Keratinocyte (primary cell): ENCODE measurements at regions not wholly inside any gene's neighbourhood (a gene's known extent, or its start where the extent isn't known, plus 50 kb on each side); places are given as distances from the start of the nearest gene placed in this dataset.
"Not testable (repeated sequence)": the region's sequence is repeated elsewhere in the genome, so short reads cannot be mapped to it uniquely, and the experiment has no call there.

ENCODE experiments used
- DNase-seq: peaks from one replicate; pipeline ENCODE4 v3.0.0-alpha.2; 2011; ENCODE audit warnings: low read depth, missing footprints, low spot score
- FAIRE-seq: peaks from 2 replicates; lab custom pipeline; 2011; peaks lifted over from hg19 to GRCh38; lab: Jason Lieb, UNC
- H2AFZ ChIP-seq: 2 replicates; pipeline ENCODE4 v1.6.0; 2012; ENCODE audit warnings: low read length, control low read depth, inconsistent platforms; ENCODE audit not compliant: control insufficient read depth
- H3K27ac ChIP-seq: 2 replicates; pipeline ENCODE4 v1.5.1; 2011; ENCODE audit warnings: low read length; ENCODE audit not compliant: control insufficient read depth, insufficient read depth
- H3K27me3 ChIP-seq: 3 replicates; pipeline ENCODE4 v1.6.0; 2011; ENCODE audit warnings: low read length; ENCODE audit not compliant: control insufficient read depth, insufficient read depth; ENCODE audit errors: extremely low read depth
- H3K36me3 ChIP-seq, 2 experiments: 2 replicates in 1 of 2; 3 replicates in 1 of 2; pipeline ENCODE4 v1.5.1; 2011; ENCODE audit warnings: low read length in 2 of 2, mild to moderate bottlenecking in 1 of 2; ENCODE audit not compliant: control insufficient read depth in 2 of 2, insufficient read depth in 2 of 2; ENCODE audit errors: extremely low read depth in 1 of 2
- H3K4me1 ChIP-seq: 3 replicates; pipeline ENCODE4 v1.5.1; 2011; ENCODE audit warnings: low read length; ENCODE audit not compliant: control insufficient read depth, insufficient read depth; ENCODE audit errors: extremely low read depth
- H3K4me2 ChIP-seq: 3 replicates; pipeline ENCODE4 v1.6.0; 2011; ENCODE audit warnings: low read depth, low read length; ENCODE audit not compliant: control insufficient read depth, insufficient read depth; ENCODE audit errors: extremely low read depth
- H3K4me3 ChIP-seq, 3 experiments: fragments of 200-600 bp in 1 of 3; sonication (generic) in 1 of 3; 2 replicates in 2 of 3; 3 replicates in 1 of 3; pipeline ENCODE4 v1.5.1; 2011 to 2016; ENCODE audit warnings: low read length in 3 of 3, mild to moderate bottlenecking in 3 of 3, control low read depth in 2 of 3, inconsistent platforms in 1 of 3, low read depth in 1 of 3, mixed read lengths in 1 of 3, mixed run types in 1 of 3, moderate library complexity in 1 of 3; ENCODE audit not compliant: control insufficient read depth in 2 of 3, insufficient read depth in 2 of 3; ENCODE audit errors: extremely low read depth in 1 of 3
- H3K79me2 ChIP-seq: 2 replicates; pipeline ENCODE4 v1.6.0; 2012; ENCODE audit warnings: low read length; ENCODE audit not compliant: control insufficient read depth, insufficient read depth
- H3K9ac ChIP-seq: 3 replicates; pipeline ENCODE4 v1.6.0; 2011; ENCODE audit warnings: low read length; ENCODE audit not compliant: control insufficient read depth, insufficient read depth; ENCODE audit errors: extremely low read depth
- H3K9me1 ChIP-seq: 3 replicates; pipeline ENCODE4 v1.6.0; 2011; ENCODE audit warnings: low read length; ENCODE audit not compliant: control insufficient read depth, insufficient read depth; ENCODE audit errors: extremely low read depth
- H3K9me3 ChIP-seq: 2 replicates; pipeline ENCODE4 v1.5.1; 2012; ENCODE audit warnings: low read depth, low read length; ENCODE audit not compliant: control insufficient read depth
- H4K20me1 ChIP-seq: 3 replicates; pipeline ENCODE4 v1.6.0; 2011; ENCODE audit warnings: low read length; ENCODE audit not compliant: control insufficient read depth, insufficient read depth; ENCODE audit errors: extremely low read depth
- CTCF ChIP-seq, 3 experiments: IDR thresholded peaks in 1 of 3; conservative IDR thresholded peaks in 1 of 3; optimal IDR thresholded peaks in 1 of 3; 2 replicates in 2 of 3; 3 replicates in 1 of 3; pipeline versions ENCODE3 to v1.5.1; 2011; ENCODE audit warnings: low read length in 3 of 3, mild to moderate bottlenecking in 3 of 3, moderate library complexity in 2 of 3, control low read depth in 1 of 3, inconsistent platforms in 1 of 3; ENCODE audit not compliant: insufficient read depth in 2 of 3; ENCODE audit errors: extremely low read depth in 1 of 3
- EZH2 ChIP-seq: IDR thresholded peaks from one replicate; pipeline ENCODE4 v1.6.1; 2012; ENCODE audit warnings: inconsistent platforms, mild to moderate bottlenecking, low read length, moderate library complexity
- dilution Hi-C: fragments of 300-500 bp; cut with MboI; formaldehyde crosslinking; loops from one replicate; pipeline ENCODE4 v1.7.0; 2020; ENCODE audit warnings: low sequenced_read_pairs; ENCODE audit not compliant: extremely low pct_ligation_motif_present

- TF ChIP-seq EZH2 (no peak), CTCF (optimal IDR thresholded peaks at IDR 0.05 in 1 of 3, IDR thresholded peaks at IDR 0.05 in 1 of 3, conservative IDR thresholded peaks at IDR 0.05 in 1 of 3; ENCODE audit: extremely low read depth in 1 of 3, insufficient read depth in 2 of 3, low read length in 3 of 3) (no peak)
- FAIRE-seq = no peak
- dilution Hi-C loops = no loop called here
- H3K9me1 ChIP-seq = no peaks in the 10 kb centered on the region
- H3K79me2 ChIP-seq = no peaks in the 10 kb centered on the region
- no peak overlapping the region for H2AFZ ChIP-seq
- no peaks in the 10 kb centered on the region for H3K36me3 ChIP-seq
- H3K27ac ChIP-seq = no peak overlapping the region
- no peaks in the 10 kb centered on the region for H3K27me3 ChIP-seq
- DNase-seq = no peak
- no peaks in the 10 kb centered on the region for H3K4me1 ChIP-seq
- no peaks in the 10 kb centered on the region for H4K20me1 ChIP-seq
- H3K9me3 ChIP-seq = no peaks in the 10 kb centered on the region
- no peak overlapping the region for H3K4me3 ChIP-seq
- no peak overlapping the region for H3K9ac ChIP-seq
- H3K4me2 ChIP-seq = no peak overlapping the region
These were observed 1048.9 kb downstream of the BCL11B start for GRCh38 chr14:98223106-98223505.

- H3K27ac ChIP-seq, H3K9me1 ChIP-seq, dilution Hi-C loops, H3K36me3 ChIP-seq, H3K4me1 ChIP-seq, H3K79me2 ChIP-seq, H3K4me2 ChIP-seq, H3K4me3 ChIP-seq, H3K9ac ChIP-seq, H4K20me1 ChIP-seq, H3K27me3 ChIP-seq, H3K9me3 ChIP-seq, H2AFZ ChIP-seq, FAIRE-seq, DNase-seq: not testable (repeated sequence)
These were observed 1048.3 kb downstream of the BCL11B start for GRCh38 chr14:98223710-98224109.

GRCh38 chr14:98226411-98226810 lies 1045.6 kb downstream of the BCL11B start:
- no peak for DNase-seq

More at GRCh38 chr14:98226411-98226810, 1045.6 kb downstream of the BCL11B start:
- no peaks in the 10 kb centered on the region for H3K36me3 ChIP-seq
- H4K20me1 ChIP-seq = no peaks in the 10 kb centered on the region
- no peak overlapping the region for H2AFZ ChIP-seq
- H3K4me2 ChIP-seq = no peak overlapping the region
- H3K9me3 ChIP-seq = no peaks in the 10 kb centered on the region
- no peak for TF ChIP-seq CTCF (optimal IDR thresholded peaks at IDR 0.05 in 1 of 3, IDR thresholded peaks at IDR 0.05 in 1 of 3, conservative IDR thresholded peaks at IDR 0.05 in 1 of 3; ENCODE audit: extremely low read depth in 1 of 3, insufficient read depth in 2 of 3, low read length in 3 of 3)
- no peak for TF ChIP-seq EZH2
- no peaks in the 10 kb centered on the region for H3K9me1 ChIP-seq
- H3K27me3 ChIP-seq = no peaks in the 10 kb centered on the region
- no peak overlapping the region for H3K9ac ChIP-seq
- H3K4me1 ChIP-seq = no peaks in the 10 kb centered on the region
- FAIRE-seq = no peak
- no peak overlapping the region for H3K27ac ChIP-seq
- no peaks in the 10 kb centered on the region for H3K79me2 ChIP-seq
- H3K4me3 ChIP-seq = no peak overlapping the region
- dilution Hi-C loops = no loop called here
